ENCODE measurements at regions not wholly inside any gene's neighbourhood (a gene's known extent, or its start where the extent isn't known, plus 50 kb on each side); places are given as distances from the start of the nearest gene placed in this dataset.

DNA sequence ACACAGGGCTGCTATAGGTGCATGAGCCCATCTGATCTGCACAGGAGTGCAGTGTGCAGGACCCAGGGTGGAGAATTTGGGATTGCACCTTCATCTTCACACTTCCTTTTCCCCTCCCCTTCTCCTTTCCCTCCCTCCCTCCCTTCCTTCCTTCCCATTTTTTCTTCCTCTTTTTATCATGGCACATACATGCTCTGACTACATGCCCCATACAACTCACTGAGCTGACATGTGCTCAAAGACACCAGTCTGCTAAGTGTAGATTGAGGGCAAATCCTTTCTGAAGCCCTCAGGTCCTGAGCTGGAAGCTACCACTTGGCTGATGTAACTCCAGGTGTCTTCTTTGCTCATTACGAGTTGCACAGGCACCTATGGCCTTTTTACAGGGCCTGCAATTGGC, 365.3 kb upstream of the ZNF32 start:
- H3K4me1 ChIP-seq (ENCODE audit: control insufficient read depth, insufficient read depth, low read length) = no peaks in the 10 kb centered on the region
- H3K27me3 ChIP-seq (ENCODE audit: control insufficient read depth, insufficient read depth, low read length) = peaks cover 11% of the 10 kb centered on the region
- H3K9me3 ChIP-seq (replicated peaks; ENCODE audit: low read length) = no peaks in the 10 kb centered on the region
- H3K36me3 ChIP-seq (ENCODE audit: insufficient read depth, low read length) = no peaks in the 10 kb centered on the region
- H3K4me3 ChIP-seq (ENCODE audit: low read length) = no peak overlapping the region
- no peak overlapping the region for H3K9ac ChIP-seq (ENCODE audit: low read depth, low read length)
- H3K4me2 ChIP-seq (ENCODE audit: low read length) = no peak overlapping the region

DNA sequence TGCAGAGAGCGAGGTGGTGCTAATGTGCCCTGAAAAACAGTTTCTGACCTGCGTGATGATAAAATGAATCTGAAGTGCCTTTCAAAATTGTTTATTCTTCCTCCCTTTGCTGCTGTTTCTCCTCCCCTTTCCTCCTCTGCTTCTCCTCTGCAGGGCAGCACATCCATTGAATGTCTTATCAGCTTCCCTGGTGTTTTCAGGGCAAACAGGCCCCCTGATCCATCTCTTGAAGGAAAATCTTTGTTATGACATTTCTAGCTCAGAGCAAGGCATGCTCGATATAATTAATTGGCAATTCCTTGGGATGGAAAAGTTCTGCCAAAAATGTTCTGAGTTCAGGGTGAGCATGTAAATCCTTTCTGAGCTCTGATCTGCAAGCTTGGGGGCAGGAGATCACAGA, 364.2 kb upstream of the ZNF32 start:
- H3K36me3 ChIP-seq (ENCODE audit: insufficient read depth, low read length) = no peaks in the 10 kb centered on the region

DNA sequence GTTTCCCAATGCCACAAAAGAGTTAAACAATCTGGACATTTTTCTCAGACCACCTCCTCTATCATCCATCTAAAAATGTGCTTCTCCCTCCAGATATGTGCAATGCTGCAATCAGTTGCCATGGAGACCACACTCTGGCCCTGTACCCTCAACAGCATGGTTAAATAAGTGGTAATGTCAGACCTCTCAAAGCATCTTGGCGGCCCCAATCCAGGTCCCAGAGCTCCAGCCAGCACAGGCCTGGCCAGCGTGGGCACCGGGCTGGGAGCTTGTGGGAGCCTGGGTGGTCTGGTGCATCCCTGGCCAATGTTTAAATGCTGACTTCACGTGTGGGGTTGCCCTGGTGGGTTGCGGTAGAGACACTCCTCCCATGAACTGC, 362.9 kb upstream of the ZNF32 start:
- Histone ChIP-seq H3K4me1 (ENCODE audit: control insufficient read depth, insufficient read depth, low read length) (no peaks in the 10 kb centered on the region), H3K9me3 (replicated peaks; ENCODE audit: low read length) (no peaks in the 10 kb centered on the region), H3K27me3 (ENCODE audit: control insufficient read depth, insufficient read depth, low read length) (peaks cover 19% of the 10 kb centered on the region), H3K9ac (ENCODE audit: low read depth, low read length) (no peak overlapping the region), H3K4me3 (ENCODE audit: low read length) (no peak overlapping the region), H3K36me3 (ENCODE audit: insufficient read depth, low read length) (no peaks in the 10 kb centered on the region), H3K4me2 (ENCODE audit: low read length) (no peak overlapping the region)

More for the DNA sequence above, 364.2 kb upstream of the ZNF32 start:
- no peaks in the 10 kb centered on the region for H3K4me1 ChIP-seq (ENCODE audit: control insufficient read depth, insufficient read depth, low read length)
- no peaks in the 10 kb centered on the region for H3K9me3 ChIP-seq (replicated peaks; ENCODE audit: low read length)
- no peak overlapping the region for H3K4me2 ChIP-seq (ENCODE audit: low read length)
- H3K27me3 ChIP-seq (ENCODE audit: control insufficient read depth, insufficient read depth, low read length) = peaks cover 11% of the 10 kb centered on the region
- H3K9ac ChIP-seq (ENCODE audit: low read depth, low read length) = no peak overlapping the region
- H3K4me3 ChIP-seq (ENCODE audit: low read length) = no peak overlapping the region

DNA sequence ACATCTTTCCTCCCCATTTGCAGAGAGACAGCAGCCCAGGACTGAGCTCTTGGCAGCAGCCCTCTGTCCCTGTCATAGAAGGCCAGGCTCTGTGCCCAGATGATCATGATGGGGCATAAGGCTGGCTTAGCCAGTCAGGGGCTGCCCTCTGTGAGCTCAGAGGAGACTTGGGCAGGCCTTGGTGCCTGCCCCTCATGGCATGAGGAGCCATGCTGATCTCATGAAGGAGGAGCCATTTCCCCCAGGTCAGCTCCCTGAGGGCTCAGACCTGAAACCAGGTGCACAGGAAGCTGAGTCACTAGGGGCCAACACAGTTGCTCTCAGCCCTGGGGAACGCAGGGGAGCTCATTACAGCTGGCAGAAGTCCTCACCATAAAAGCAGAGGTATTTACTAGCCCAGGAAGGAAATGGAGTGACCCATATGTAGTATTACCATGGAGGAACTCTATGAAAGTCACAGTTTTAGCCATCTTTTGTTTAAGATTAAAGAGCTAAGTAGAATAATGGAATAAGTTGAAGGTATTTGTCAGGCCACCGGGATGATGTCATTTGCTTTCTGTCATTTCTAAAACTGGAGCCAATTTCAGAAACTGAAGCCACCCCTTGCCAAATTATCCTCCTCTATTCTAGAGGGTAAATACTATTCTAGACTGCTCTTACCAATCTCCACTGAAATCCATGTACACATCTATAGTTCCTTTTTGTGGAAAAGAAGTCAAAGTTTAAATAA, 362.4 kb upstream of the ZNF32 start:
- H3K27me3 ChIP-seq (ENCODE audit: control insufficient read depth, insufficient read depth, low read length) = peaks cover 19% of the 10 kb centered on the region
- H3K4me3 ChIP-seq (ENCODE audit: low read length) = no peak overlapping the region
- no peak overlapping the region for H3K9ac ChIP-seq (ENCODE audit: low read depth, low read length)
- no peaks in the 10 kb centered on the region for H3K9me3 ChIP-seq (replicated peaks; ENCODE audit: low read length)
- H3K4me2 ChIP-seq (ENCODE audit: low read length) = no peak overlapping the region
- H3K4me1 ChIP-seq (ENCODE audit: control insufficient read depth, insufficient read depth, low read length) = no peaks in the 10 kb centered on the region
- H3K36me3 ChIP-seq (ENCODE audit: insufficient read depth, low read length) = no peaks in the 10 kb centered on the region

DNA sequence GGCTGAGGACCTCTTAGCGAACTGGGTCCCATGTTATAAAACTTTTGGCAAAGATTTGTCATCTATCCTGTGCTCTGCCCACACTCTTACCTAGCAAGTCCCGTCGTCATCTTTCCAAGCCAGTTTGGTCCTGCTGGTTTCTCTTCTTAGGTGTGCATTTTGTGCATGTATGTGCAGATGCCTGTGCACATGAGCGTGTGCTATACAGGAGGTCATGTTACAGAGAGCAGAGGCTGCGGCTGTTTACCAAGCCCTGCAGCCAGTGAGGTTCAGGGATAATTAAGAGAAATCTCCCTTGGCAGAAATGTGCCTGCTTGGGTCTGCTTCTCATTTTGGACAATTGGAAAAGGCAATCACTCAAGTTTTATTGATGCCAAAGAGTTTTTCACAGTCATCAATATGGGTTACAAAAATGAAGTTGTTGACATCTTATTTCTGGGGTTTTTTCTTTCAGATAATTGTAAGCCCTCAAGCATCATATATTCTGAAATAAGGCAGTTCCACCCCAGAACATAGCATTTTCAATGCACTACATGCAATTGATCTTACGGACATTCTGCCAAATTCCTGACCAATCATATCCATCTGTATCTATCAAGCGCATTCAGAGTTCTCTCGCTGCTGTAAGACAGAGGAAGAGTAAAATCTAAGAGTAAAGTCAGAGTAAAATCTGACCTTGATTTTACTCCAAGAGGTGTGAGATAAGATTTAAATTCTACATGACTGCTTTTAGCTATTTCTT, 361.4 kb upstream of the ZNF32 start:
- peaks cover 19% of the 10 kb centered on the region for H3K27me3 ChIP-seq (ENCODE audit: control insufficient read depth, insufficient read depth, low read length)
- H3K4me3 ChIP-seq (ENCODE audit: low read length) = no peak overlapping the region
- no peaks in the 10 kb centered on the region for H3K4me1 ChIP-seq (ENCODE audit: control insufficient read depth, insufficient read depth, low read length)
- H3K36me3 ChIP-seq (ENCODE audit: insufficient read depth, low read length) = no peaks in the 10 kb centered on the region
- no peak overlapping the region for H3K9ac ChIP-seq (ENCODE audit: low read depth, low read length)
- no peak overlapping the region for H3K4me2 ChIP-seq (ENCODE audit: low read length)
- H3K9me3 ChIP-seq (replicated peaks; ENCODE audit: low read length) = no peaks in the 10 kb centered on the region

DNA sequence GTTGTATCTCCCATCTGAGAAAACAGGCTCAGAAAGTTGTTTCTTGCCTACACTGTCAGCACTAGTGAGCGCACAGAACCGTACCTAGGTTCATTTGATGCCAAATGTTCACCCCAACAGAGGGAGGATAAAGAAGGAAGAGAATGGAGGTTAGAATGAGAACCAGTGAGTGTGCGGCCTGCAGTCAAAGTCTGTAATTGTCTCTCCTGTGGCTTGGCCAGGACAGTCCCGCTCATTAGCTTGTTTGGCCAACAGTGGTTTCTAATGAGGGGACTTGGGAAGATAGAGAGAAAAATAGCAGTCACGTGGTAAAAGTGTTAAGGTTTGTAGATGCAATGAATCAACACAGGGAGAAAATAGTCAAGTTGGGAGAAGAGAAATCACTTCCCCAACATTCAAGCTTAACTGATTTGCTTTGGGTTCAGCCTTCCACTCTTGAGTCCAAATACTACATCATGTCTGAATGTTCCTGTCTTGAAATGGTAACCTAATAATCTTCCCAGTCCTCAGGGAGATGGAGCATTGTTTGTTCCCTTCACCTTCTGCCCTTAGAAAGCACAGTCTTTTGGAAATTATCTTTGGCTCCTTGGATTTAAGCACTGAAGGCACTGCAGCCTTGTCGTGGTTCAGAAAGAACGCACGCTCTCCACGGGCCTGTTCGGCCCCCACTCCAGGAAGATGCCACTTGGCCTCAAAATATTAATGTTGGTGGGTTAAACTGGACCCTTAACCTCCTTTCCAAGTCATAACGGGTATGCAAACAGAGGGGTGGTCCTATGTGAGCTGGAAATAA, 360.4 kb upstream of the ZNF32 start:
- H3K36me3 ChIP-seq (ENCODE audit: insufficient read depth, low read length) = no peaks in the 10 kb centered on the region
- H3K9ac ChIP-seq (ENCODE audit: low read depth, low read length) = no peak overlapping the region
- H3K9me3 ChIP-seq (replicated peaks; ENCODE audit: low read length) = no peaks in the 10 kb centered on the region
- no peak overlapping the region for H3K4me3 ChIP-seq (ENCODE audit: low read length)
- H3K27me3 ChIP-seq (ENCODE audit: control insufficient read depth, insufficient read depth, low read length) = peaks cover 19% of the 10 kb centered on the region
- no peaks in the 10 kb centered on the region for H3K4me1 ChIP-seq (ENCODE audit: control insufficient read depth, insufficient read depth, low read length)
- H3K4me2 ChIP-seq (ENCODE audit: low read length) = no peak overlapping the region

DNA sequence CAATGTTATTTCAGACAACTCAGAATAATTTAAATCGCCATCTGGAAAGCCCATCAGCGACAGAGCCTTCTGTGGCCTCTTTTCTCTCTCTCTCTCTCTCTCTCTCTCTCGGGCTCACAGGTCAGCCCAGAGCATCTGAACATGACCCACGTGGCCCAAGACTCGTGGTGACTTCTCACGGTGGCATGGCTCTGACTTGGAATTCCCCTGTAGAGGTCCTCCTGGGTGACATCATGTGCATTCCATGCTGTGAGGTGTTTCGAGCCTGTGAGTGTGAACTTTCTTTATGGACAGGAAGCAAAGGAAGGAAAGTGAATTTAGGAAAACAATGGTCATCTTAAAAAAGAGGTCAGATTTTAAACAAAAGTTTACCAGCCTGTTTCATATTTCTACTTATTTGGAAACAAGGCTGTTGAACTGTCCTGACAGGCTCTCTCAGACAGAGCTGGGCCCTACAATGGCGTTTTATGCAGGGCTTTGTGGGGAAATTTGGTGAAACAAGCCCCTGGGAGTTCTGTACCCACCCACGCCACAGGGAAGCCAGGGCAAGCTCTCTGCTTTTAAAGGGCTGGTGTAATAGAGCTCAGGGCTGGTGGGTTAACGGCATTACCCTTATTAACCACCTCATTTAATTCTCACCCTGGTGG, 359.7 kb upstream of the ZNF32 start:
- H3K4me3 ChIP-seq (ENCODE audit: low read length) = no peak overlapping the region
- H3K9me3 ChIP-seq (replicated peaks; ENCODE audit: low read length) = no peaks in the 10 kb centered on the region
- H3K9ac ChIP-seq (ENCODE audit: low read depth, low read length) = no peak overlapping the region
- H3K36me3 ChIP-seq (ENCODE audit: insufficient read depth, low read length) = no peaks in the 10 kb centered on the region
- H3K27me3 ChIP-seq (ENCODE audit: control insufficient read depth, insufficient read depth, low read length) = peaks cover 19% of the 10 kb centered on the region
- H3K4me1 ChIP-seq (ENCODE audit: control insufficient read depth, insufficient read depth, low read length) = no peaks in the 10 kb centered on the region
- H3K4me2 ChIP-seq (ENCODE audit: low read length) = no peak overlapping the region

DNA sequence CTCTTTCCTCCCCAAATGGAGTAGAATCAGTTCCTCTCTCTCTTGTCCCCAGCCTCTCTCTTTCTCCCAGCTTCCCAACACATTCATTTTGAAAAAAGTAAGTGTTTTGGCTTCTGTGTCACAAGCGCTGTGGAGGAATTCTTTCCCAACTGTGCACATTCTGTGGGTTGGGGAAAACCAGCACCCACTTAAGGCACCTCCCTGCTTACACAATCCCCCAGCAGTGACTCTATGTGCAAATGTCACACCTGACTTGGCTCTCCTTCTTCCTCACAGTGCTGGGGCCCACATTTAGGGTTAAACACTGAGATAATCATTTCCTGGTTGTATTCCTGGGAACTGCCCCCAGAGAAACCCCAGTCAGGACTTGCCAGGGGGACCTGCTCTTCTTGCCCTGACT, 358.1 kb upstream of the ZNF32 start:
- no peaks in the 10 kb centered on the region for H3K9me3 ChIP-seq (replicated peaks; ENCODE audit: low read length)
- H3K4me3 ChIP-seq (ENCODE audit: low read length) = no peak overlapping the region
- no peaks in the 10 kb centered on the region for H3K36me3 ChIP-seq (ENCODE audit: insufficient read depth, low read length)
- peaks cover 11% of the 10 kb centered on the region for H3K27me3 ChIP-seq (ENCODE audit: control insufficient read depth, insufficient read depth, low read length)
- no peak overlapping the region for H3K4me2 ChIP-seq (ENCODE audit: low read length)
- no peak overlapping the region for H3K9ac ChIP-seq (ENCODE audit: low read depth, low read length)
- H3K4me1 ChIP-seq (ENCODE audit: control insufficient read depth, insufficient read depth, low read length) = no peaks in the 10 kb centered on the region

DNA sequence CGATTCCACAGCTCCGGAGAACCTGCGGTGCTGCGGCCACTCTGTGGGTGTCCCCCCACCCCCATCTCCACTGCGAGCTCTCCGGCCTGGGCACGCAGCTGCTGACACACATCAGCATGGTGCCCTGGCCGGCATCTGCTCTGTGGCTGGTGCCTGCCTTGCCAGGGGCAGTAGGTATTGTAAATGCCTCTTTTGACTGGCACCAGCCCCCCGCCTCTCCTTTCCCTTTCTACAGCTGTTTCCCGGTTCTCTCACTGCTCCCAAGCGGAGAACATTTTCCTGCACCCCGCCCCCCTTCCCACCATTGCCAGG, 357.1 kb upstream of the ZNF32 start:
- H3K9ac ChIP-seq (ENCODE audit: low read depth, low read length) = no peak overlapping the region
- H3K4me3 ChIP-seq (ENCODE audit: low read length) = no peak overlapping the region
- no peak overlapping the region for H3K4me2 ChIP-seq (ENCODE audit: low read length)
- H3K9me3 ChIP-seq (replicated peaks; ENCODE audit: low read length) = no peaks in the 10 kb centered on the region
- peaks cover 11% of the 10 kb centered on the region for H3K27me3 ChIP-seq (ENCODE audit: control insufficient read depth, insufficient read depth, low read length)
- H3K4me1 ChIP-seq (ENCODE audit: control insufficient read depth, insufficient read depth, low read length) = no peaks in the 10 kb centered on the region
- H3K36me3 ChIP-seq (ENCODE audit: insufficient read depth, low read length) = no peaks in the 10 kb centered on the region

DNA sequence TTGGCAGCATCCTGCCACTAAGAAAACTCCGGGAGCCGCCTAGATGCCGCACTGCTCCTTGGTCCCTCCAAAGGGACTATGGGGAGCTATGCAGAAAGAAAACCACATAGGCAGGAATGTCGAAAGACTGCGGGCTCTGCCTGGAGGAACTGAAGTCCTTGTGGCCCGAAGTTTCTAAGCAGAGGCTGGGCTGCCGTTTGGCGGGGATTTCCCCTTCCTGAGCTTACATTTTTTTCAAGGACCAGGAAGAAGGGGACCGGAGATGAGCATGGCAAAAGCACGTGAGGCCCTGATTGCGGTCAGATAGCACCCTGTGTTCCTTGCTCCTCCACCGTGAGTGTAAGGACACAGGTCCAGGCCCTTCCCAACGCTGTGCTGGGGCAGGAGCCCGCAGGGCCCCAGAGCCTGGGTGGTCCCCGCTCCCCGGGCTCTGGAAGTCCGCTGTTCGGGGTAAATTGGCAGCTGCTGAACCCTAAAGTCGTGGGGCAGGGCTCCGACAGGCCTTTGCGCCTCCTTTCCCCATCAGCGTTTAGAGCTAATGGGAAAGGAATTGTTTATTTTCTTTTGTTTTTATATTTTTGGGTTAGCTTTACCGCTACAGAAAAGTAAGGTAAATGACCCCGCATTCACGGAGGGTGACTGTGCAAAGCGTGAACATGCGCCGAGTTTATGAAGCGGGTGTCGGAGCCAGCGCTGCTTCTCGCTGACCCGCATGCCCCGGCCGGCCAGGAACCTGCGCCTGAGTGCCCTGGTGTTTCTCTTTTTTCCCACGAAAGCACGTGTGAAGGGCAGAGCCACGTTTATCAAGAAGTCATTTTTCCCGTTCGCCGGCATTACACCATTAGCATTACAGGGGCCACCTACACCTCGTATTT, 356.5 kb upstream of the ZNF32 start:
- no peaks in the 10 kb centered on the region for H3K9me3 ChIP-seq (replicated peaks; ENCODE audit: low read length)
- H3K4me2 ChIP-seq (ENCODE audit: low read length) = no peak overlapping the region
- peaks cover 11% of the 10 kb centered on the region for H3K27me3 ChIP-seq (ENCODE audit: control insufficient read depth, insufficient read depth, low read length)
- no peak overlapping the region for H3K9ac ChIP-seq (ENCODE audit: low read depth, low read length)
- no peak overlapping the region for H3K4me3 ChIP-seq (ENCODE audit: low read length)
- no peaks in the 10 kb centered on the region for H3K4me1 ChIP-seq (ENCODE audit: control insufficient read depth, insufficient read depth, low read length)
- H3K36me3 ChIP-seq (ENCODE audit: insufficient read depth, low read length) = no peaks in the 10 kb centered on the region

Measured in skeletal muscle satellite cell (primary cell).